ENCODE measurements at regions not wholly inside any gene's neighbourhood (a gene's known extent, or its start where the extent isn't known, plus 50 kb on each side); places are given as distances from the start of the nearest gene placed in this dataset.

- H3K4me3 ChIP-seq (replicated peaks in 1 of 3; ENCODE audit: low read depth in 2 of 3, low read length in 3 of 3) = no peak overlapping the region
- H3K4me1 ChIP-seq (ENCODE audit: control insufficient read depth in 1 of 2, insufficient read depth in 2 of 2, low read length in 2 of 2) = no peaks in the 10 kb centered on the region
- H3K27ac ChIP-seq (ENCODE audit: low read depth in 1 of 2, low read length in 2 of 2) = no peak overlapping the region
- no peak for DNase-seq
- no peak overlapping the region for H3K4me2 ChIP-seq (replicated peaks; ENCODE audit: extremely low read depth, low read length, poor library complexity, severe bottlenecking)
- H3K79me2 ChIP-seq (ENCODE audit: insufficient read depth, low read length) = no peaks in the 10 kb centered on the region
- H3K9me3 ChIP-seq (replicated peaks in 1 of 2; ENCODE audit: control insufficient read depth in 1 of 2, insufficient read depth in 1 of 2, low read length in 2 of 2) = peaks cover 0 to 7% of the 10 kb centered on the region in 2 donors
- no CpG with 5 or more reads among the region's 2 CpGs for WGBS (ENCODE audit: insufficient coverage)
- intact Hi-C loops (cut with micrococcal nuclease) = no loop called here
- no peak overlapping the region for H2AFZ ChIP-seq (ENCODE audit: insufficient read depth, low read depth, low read length, poor library complexity, severe bottlenecking)
- no peak overlapping the region for H3K4me3 Mint-ChIP-seq
- no peak for TF ChIP-seq CTCF (IDR thresholded peaks at IDR 0.05)
- H3K4me1 Mint-ChIP-seq = no peaks in the 10 kb centered on the region
- no peak overlapping the region for H3K27ac Mint-ChIP-seq
- no peak overlapping the region for H3K9ac ChIP-seq (ENCODE audit: insufficient read depth, low read length, poor library complexity, severe bottlenecking)
- no peaks in the 10 kb centered on the region for H3K27me3 ChIP-seq (ENCODE audit: control insufficient read depth in 2 of 2, insufficient read depth in 2 of 2, low read length in 2 of 2)
- H4K20me1 ChIP-seq (ENCODE audit: insufficient read depth, low read length) = no peaks in the 10 kb centered on the region
- peaks cover 3 to 8% (median 5%) of the 10 kb centered on the region in 7 donors for H3K9me3 Mint-ChIP-seq
- no peaks in the 10 kb centered on the region for H3K36me3 Mint-ChIP-seq
- no peaks in the 10 kb centered on the region for H3K36me3 ChIP-seq (replicated peaks in 1 of 2; ENCODE audit: control insufficient read depth in 1 of 2, insufficient read depth in 2 of 2, low read length in 2 of 2)
- peaks cover 0 to 2% (median 0%) of the 10 kb centered on the region in 3 donors for H3K27me3 Mint-ChIP-seq (ENCODE audit: low read depth in 3 of 3)
These were observed 541.9 kb upstream of the SPTLC3 start for GRCh38 chr20:12466915-12467314.

GRCh38 chr20:12467758-12468157 lies 541.0 kb upstream of the SPTLC3 start:
- Histone ChIP-seq H3K27me3 (ENCODE audit: control insufficient read depth in 2 of 2, insufficient read depth in 2 of 2, low read length in 2 of 2) (no peaks in the 10 kb centered on the region), H3K27ac (ENCODE audit: low read depth in 1 of 2, low read length in 2 of 2) (no peak overlapping the region), H3K4me2 (replicated peaks; ENCODE audit: extremely low read depth, low read length, poor library complexity, severe bottlenecking) (no peak overlapping the region), H3K36me3 (replicated peaks in 1 of 2; ENCODE audit: control insufficient read depth in 1 of 2, insufficient read depth in 2 of 2, low read length in 2 of 2) (no peaks in the 10 kb centered on the region), H2AFZ (ENCODE audit: insufficient read depth, low read depth, low read length, poor library complexity, severe bottlenecking) (no peak overlapping the region), H3K79me2 (ENCODE audit: insufficient read depth, low read length) (no peaks in the 10 kb centered on the region), H3K4me3 (replicated peaks in 1 of 3; ENCODE audit: low read depth in 2 of 3, low read length in 3 of 3) (no peak overlapping the region), H3K9me3 (replicated peaks in 1 of 2; ENCODE audit: control insufficient read depth in 1 of 2, insufficient read depth in 1 of 2, low read length in 2 of 2) (peaks cover 0 to 7% of the 10 kb centered on the region in 2 donors), H3K9ac (ENCODE audit: insufficient read depth, low read length, poor library complexity, severe bottlenecking) (no peak overlapping the region), H3K4me1 (ENCODE audit: control insufficient read depth in 1 of 2, insufficient read depth in 2 of 2, low read length in 2 of 2) (no peaks in the 10 kb centered on the region), H4K20me1 (ENCODE audit: insufficient read depth, low read length) (no peaks in the 10 kb centered on the region)
- 90% methylated on average over 3 of the region's 4 CpGs for WGBS (ENCODE audit: insufficient coverage)
- H3K36me3 Mint-ChIP-seq = no peaks in the 10 kb centered on the region
- H3K27me3 Mint-ChIP-seq (ENCODE audit: low read depth in 3 of 3) = peaks cover 0 to 2% (median 0%) of the 10 kb centered on the region in 3 donors
- no peak for DNase-seq
- no peak for TF ChIP-seq CTCF (IDR thresholded peaks at IDR 0.05)
- intact Hi-C loops (cut with micrococcal nuclease) = no loop called here
- no peaks in the 10 kb centered on the region for H3K4me1 Mint-ChIP-seq
- H3K27ac Mint-ChIP-seq = no peak overlapping the region
- no peak overlapping the region for H3K4me3 Mint-ChIP-seq
- H3K9me3 Mint-ChIP-seq = peaks cover 3 to 8% (median 5%) of the 10 kb centered on the region in 7 donors

Data from CD14-positive monocyte (primary cell).